SIG-M5 (cell line): ENCODE measurements at regions not wholly inside any gene's neighbourhood (a gene's known extent, or its start where the extent isn't known, plus 50 kb on each side); places are given as distances from the start of the nearest gene placed in this dataset.
"Not testable (repeated sequence)": the region's sequence is repeated elsewhere in the genome, so short reads cannot be mapped to it uniquely, and the experiment has no call there.

ENCODE experiments used
- DNase-seq: peaks from one replicate; lab custom pipeline; 2025; lab: John Stamatoyannopoulos, UW

DNA sequence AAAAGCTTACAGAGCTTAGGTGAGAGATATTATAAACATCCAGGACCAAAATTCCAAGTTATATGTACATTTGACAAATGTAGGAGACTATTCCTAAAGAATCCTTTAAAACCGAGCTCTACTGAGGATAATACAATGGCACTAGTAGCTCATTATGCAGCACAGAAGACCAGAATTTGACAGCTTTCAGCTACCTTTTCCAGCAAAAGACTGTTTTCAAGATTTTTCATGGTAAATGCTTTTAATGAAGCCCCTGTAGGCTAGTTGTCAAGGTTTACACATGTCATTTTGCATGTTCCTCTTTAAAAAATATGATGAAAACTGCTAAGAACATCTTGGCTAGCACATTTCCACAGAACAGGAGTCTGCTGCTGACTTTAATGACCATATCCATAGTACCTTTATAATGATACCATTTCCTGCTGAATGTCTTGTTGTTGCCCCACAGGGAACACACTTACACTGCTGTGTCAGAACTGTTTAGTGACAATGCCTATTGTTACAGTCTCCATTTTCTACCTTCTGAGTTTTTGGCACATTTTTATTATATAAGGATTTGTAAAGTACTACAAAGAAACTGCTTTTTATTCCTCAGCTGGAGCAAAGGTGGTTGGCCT lies 1382.3 kb downstream of the RAPGEF2 start:
- no peak for DNase-seq

DNA sequence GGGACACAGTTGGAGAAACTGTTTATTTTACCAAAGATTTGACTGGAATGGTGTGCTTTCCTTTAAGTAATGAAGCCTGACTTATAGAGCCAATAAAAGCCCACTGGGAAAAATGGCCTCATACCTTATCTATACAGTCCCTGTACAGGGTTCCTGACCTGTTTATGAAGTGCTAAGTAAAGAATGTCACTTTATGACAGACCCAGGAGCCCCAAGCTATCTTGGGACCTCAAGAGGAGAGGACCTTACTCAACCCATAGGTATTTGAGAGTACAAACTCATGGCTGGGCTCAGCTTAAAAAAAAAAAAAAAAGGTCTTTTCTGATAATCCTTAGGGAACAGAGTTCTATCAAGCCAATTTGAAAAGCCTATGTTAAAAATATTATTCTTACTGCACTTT lies 1389.3 kb downstream of the RAPGEF2 start:
- DNase-seq: no peak

DNA sequence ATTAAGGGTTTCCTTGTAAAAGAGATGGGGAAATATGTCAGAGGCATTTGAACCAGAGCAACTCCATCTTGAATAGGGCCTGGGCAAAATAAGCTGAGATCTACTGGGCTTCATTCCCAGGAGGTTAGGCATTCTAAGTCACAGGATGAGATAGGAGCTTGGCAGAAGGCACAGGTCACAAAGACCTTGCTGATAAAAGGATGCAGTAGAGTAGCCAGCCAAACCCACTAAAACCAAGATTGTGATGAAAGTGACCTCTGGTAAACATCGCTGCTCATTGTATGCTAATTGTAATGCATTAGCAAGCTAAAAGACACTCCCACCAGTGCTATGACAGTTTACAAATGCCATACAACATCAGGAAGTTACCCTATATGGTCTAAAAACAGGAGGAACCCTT lies 1390.3 kb downstream of the RAPGEF2 start:
- DNase-seq: no peak

DNA sequence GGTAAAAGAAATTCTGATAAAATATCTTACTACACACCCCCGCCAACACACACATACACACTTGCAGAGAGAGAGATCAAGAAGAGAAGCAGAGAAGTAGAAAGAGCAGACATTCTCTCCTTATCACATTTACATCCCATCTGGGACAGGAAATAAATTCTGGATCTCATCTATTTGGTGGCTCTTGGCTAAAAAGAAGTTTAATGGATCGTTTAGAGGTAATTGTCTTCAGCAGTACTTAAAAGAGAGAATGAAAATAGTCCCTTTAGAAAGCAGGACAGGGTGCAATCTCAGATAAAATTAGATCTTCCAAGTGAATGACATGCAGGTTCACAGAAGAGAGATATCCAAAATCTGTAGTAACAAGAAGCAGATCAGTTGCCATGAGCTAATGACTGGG lies 1392.5 kb downstream of the RAPGEF2 start:
- no peak for DNase-seq

DNA sequence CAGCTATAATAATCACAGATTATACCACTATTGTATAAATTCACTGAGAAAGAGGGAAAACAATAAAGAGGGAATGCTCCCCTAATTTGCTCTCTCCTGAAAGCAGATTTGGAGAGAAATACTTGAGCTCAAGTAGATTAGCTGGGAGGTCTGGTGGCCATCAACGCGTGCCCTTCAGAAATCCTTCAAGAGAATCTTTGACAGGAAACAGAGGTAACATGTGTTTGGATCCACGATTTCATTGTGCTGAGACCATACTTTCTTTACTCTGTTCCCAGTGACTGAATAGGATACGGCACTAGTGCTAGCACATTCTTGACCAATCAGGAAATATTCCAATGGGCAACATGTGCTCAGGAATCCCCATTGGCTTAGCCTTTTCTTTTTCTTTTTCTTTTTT lies 1395.3 kb downstream of the RAPGEF2 start:
- DNase-seq: no peak

DNA sequence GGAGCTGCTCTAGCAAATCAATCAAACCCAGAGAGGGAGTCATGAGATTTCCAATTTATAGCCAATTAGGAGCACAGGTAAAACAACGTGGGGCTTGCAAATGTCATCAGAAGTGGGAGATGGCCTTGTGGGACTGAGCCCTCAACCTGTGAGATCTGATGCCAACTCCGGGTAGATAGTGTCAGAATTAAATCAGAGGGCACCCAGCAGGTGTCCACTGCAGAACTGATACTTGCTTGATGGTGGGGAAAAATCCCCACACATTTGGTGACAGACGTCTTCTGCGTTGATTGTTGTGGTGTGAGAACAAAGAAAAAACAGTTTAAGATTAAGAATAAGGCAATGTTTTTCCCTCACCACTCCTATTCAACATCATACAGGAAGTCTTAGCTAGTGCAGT lies 1402.8 kb downstream of the RAPGEF2 start:
- no peak for DNase-seq

DNA sequence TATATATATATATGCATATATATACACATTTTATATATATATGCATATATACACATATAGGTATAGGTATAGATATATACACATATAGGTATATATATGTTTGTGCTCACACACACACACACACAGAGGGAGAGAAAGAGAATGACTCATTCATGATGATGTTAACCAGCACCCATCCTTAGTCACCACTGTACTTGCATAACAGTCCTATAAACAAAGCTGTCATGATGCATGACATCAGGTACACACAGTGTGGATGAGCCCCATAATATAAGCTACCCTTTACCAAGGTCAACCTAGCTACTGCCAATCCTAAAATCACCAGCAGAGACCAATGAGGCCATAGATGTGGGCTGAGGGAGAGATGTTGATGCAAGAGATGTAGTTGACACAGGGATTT lies 1408.0 kb downstream of the RAPGEF2 start:
- no peak for DNase-seq

DNA sequence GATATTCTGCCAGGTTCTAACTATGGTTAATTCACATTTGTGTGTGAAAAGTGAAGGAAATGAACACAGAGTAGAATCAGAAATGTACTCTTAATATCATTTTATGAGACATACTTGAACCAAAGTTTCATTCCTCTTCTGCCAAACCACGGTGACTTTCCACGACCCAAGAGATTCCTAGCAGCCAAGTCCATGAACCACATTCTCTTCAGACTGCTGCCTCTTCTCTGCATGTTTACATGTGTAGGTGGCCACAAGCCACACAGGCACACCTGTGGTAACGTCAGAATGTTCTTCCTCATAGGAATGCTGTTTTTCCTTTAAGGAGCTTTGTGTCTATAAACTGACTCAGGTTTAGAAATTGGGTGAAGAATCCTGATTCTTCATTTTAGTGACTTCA lies 1411.2 kb downstream of the RAPGEF2 start:
- DNase-seq: no peak

DNA sequence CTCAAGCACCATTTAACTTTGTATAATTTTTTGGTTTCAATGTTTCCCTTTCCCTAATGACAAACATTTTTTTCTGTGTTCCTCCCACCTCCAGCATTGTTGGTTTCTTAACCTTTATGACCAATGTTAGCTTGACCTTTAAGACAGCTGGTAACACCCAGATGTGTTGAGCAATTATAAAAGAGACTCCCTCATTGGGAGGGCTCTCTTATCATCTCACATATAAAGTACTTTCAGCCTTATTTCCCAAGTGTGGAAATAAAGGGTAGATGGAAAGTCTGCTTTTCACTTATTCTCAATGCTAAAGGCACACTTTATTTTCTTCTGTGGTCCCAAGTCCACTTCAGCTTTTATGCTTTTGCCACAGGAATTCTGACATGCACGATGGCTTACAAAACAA lies 1420.4 kb downstream of the RAPGEF2 start:
- DNase-seq: no peak

DNA sequence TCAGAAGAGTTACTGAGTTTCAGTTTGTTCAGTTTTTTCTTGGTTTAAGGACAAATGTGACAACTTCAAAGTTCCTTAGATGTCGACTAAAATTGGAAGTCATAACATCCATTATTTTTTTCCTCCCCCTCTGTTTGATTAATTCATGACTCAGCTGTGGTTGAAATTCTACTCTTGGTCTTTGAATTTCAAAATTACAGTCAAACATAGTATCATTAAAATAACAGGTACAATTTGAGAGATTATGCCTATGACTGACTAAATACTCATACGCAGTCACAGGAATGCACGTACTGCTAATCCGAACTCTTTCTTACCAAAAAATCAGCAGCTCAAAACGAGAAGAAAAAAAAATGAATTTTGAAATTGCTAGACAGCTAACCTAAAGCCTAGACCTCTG lies 1434.8 kb downstream of the RAPGEF2 start:
- DNase-seq: no peak

DNA sequence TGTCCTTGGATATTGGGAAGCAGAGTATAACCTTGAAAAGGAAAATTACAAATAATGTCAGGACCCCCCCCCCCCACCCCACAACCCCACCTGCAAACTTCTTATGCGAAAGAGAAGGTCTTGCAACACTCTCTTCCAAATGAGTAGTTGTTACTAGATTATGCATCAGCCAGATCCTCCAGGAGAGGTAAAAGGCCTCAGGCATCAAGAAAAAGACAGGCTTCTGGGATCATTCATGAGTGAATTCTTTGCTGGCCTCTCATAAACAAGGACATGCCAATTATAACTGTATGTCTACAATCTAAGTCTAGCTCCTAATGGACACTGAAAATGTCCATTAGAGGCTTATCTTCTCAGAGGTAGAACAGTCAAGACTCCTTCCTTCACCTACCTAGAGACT lies 1443.3 kb downstream of the RAPGEF2 start:
- DNase-seq: no peak

DNA sequence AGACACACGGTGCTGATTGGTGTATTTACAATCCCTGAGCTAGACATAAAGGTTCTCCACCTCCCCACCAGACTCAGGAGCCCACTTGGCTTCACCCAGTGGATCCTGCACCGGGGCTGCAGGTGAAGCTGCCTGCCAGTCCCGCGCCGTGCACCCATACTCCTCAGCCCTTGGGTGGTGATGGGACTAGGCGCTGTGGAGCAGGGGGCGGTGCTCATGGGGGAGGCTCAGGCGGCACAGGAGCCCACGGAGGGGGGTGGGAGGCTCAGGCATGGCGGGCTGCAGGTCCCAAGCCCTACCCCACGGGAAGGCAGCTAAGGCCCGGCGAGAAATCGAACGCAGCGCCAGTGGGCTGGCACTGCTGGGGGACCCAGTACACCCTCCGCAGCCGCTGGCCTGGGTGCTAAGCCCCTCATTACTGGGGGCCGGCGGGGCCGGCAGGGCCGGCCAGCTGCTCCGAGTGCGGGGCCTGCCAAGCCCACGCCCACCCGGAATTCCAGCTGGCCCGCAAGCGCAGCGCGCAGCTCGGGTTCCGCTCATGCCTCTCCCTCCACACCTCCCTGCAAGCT lies 1447.2 kb downstream of the RAPGEF2 start:
- DNase-seq: not testable (repeated sequence)

DNA sequence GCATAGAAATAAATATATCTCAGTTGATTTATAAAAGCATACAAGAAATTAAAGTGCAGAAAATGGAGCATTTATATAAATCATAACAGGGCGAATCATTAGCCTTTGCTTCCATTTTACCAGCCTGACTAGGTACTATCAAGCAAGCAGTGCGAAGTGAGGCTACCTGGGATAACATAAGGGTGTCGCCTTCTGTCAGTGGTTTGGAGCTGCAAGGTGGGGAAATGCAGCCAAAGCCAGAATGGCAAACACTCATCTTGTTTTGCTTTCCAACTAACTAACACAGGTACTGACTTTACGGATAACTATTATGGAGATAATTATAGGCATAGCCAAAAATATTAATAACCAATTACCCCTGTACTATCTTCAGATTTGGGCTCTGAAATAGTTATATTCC lies 1459.8 kb downstream of the RAPGEF2 start:
- no peak for DNase-seq

DNA sequence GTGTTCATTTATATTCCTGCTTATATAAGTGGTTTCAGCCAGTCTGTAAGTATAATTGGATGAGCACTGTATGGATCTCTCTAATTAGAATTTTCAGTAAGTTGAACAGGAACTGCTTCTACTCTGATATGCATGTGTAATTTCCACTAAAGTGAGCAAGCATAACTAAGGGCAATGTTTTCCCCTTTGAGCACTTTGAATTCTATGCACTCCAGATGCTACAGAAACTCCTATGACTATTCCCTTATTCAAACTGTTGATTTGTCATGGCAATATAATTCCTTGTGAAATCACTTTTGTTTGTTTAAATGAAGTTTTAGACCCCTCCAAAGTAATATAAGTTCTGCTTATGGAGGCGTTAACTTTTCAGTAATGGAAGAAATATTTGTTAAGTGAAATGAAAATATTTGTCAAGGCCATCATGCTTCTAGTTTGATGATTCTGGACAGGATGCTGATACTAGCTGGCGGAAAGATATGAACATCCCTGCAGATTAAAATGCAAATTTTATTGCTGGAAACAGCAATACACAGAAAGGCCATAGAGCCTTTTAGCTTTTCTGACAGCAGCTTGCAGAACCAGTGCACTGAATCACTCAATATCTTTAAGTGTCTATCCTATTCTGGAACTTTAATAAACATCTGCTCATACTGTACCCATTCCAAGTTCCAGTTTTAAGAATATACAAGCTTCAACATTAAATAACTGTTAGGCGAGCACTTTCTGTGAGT lies 1460.8 kb downstream of the RAPGEF2 start:
- no peak for DNase-seq

DNA sequence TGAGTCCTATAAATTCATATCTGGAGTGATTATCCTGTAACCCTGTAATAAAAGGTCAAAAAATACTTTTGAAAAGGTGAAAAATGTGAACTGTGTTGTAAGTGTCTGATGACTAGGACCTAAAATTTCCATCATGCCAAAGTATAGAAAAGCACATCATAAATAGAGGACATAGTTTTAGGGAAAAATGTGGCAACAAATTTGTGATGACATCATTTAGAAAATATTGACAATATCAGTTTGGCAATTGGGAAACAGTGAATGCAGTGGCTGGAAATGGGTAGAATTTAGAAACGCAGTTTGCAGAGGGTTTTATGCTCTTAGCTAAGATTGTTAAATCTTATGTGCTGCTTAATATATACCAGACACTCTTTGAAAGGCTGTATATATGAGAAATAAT lies 1464.8 kb downstream of the RAPGEF2 start:
- no peak for DNase-seq

DNA sequence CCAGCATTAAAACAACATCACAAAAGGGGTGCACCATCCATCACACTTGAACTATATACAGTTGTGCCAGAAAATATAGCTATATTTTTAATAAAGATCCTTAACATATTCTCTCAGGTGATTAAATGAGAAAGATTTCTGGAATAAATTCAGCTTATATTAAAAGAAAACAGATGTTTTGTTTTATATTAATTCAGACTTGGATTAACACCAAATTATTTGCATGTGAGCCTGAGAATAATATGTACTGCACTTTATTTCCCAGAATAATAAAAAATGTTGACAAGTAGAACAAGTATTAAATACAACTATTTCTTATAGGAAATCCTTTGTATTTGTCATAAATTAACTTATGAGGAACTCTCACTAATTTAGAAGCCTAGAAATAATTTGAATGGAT lies 1467.4 kb downstream of the RAPGEF2 start:
- no peak for DNase-seq

DNA sequence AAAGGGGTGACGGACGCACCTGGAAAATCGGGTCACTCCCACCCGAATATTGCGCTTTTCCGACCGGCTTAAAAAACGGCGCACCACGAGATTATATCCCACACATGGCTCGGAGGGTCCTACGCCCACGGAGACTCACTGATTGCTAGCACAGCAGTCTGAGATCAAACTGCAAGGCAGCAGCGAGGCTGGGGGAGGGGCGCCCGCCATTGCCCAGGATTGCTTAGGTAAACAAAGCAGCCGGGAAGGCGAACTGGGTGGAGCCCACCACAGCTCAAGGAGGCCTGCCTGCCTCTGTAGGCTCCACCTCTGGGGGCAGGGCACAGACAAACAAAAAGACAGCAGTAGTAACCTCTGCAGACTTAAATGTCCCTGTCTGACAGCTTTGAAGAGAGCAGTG lies 1471.4 kb downstream of the RAPGEF2 start:
- not testable (repeated sequence) for DNase-seq

DNA sequence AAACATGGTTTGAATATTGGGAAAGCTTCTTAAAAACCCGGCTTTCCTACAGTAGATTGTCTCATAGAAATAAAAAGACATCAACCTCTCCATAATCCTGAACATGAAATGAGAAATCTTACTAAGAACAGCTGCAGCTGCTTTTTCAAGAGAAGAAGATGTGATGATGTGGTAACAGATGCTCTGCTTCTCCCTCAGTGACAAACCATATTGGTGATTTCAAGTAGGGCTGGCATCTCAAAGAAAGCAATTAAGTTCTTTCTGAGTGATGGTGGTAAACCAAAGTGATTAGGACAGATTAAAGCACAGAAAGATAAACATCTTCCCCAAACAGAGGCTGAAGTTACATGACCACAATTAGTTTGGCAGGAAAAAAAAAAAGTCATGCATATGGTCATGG lies 1477.7 kb downstream of the RAPGEF2 start:
- DNase-seq: no peak

DNA sequence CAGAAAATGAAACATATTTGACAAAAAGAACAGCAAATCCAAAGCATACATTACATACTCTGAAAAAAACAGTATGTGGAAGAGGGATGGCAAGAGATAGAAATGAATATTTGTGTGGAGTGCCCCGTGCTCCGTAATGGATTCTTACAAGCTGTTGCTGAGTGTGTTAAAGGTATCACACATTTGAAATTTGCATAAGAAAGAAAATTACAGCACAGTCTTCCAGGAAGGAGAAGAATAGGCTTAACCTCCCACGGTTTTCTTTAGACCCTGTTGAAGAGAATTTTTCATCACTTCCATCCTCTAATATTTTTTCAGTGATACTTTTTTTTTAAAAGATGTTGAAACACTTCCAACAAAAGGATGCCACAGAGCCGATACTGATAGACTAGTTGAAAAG lies 1489.4 kb downstream of the RAPGEF2 start:
- DNase-seq: no peak

DNA sequence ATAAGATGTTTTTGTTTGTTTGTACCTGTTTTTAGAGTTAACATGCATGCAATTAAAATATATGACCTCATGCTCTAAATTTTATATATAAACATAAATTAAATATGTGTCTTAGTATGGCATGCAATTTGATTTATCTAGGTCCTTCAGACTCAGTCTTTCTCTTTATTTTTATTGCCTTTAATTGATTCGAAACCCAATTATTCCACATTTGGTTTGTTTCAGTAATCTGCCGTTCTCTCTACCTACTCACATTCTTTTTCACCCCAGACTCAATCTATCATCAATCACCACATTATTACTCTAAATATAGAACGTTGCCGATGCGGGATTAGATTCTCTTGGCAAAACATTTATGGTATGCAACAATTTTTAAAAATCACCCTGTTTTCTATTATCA lies 1492.8 kb downstream of the RAPGEF2 start:
- no peak for DNase-seq

DNA sequence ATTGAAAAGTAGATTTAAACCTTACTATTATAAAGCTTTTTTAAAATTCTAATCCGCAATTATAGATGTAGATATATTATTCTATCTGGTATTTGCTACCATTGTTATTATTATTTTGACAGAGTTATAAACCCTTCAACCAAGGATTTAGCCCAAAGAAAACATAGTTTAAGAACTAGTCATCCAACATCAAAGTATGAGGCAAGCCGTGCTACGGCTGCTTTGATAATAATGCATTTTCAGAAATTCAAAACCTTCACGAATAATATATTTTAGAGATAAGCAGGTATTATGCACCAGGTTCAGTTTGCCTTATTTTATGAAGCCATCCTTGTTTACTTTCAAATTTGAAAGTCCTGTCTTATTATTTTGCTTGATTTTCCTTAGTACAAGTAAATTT lies 1501.7 kb downstream of the RAPGEF2 start:
- no peak for DNase-seq

DNA sequence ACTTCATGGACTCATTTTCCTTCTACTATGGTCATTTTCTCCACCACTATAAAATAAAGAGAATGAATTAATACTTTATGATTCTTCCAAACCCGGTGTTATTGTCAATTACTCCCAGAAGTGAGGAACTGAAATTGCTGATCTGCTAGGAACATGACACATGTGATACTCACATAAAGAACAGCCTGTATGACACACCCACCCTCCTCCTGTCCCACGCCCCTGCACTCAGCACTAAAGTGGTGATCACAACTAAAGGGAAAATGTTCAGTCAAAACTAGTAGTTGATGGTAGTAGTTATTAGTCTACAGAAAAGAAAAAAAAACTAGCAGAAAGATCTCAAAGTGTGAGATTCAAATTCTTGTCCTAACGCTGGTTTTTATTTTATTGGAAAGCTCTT lies 1508.3 kb downstream of the RAPGEF2 start:
- no peak for DNase-seq

DNA sequence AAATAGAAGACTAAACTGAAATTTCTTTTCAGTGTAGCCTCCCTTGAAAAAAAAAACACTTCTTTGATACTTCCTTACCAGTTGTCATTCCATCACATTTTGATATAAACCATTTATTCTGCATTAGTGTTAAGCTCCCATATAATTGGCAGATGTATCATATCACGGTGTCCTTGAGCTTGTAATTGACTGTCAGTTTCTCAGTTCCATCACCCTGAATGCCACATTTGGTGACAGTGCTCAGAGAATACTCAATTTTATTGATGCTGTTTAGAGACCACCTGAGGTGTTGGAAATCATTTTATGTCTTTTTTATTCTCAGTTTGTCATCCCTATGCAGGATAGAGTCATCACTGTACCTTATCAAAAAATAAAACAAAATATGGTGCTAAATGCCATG lies 1528.2 kb downstream of the RAPGEF2 start:
- no peak for DNase-seq

DNA sequence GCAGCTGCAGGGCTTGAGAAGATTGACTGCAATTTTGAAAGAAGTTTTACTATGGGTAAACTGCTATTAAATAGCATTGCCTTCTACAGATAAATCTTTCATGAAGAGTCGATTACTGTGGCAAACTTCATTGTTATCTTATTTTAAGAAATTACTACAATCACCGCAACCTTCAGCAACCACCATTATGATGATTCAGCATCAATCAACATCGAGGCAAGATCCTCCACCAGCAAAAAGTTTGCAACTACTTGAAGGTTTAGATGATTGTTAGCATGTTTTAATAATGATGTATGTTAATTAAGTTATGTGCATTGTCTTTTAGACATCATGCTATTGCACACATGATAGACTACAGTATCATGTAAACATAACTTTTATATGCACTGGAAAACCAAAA lies 1511.0 kb downstream of the FSTL5 start:
- no peak for DNase-seq
